HEK293 (cell line): ENCODE measurements at regions not wholly inside any gene's neighbourhood (a gene's known extent, or its start where the extent isn't known, plus 50 kb on each side); places are given as distances from the start of the nearest gene placed in this dataset.

ENCODE experiments used
- CTCF ChIA-PET: fragments of 350-600 bp; formaldehyde crosslinking; extraction: SDS; loops from one replicate; lab custom pipeline; 2021; ENCODE audit warnings: antibody characterized with exemption; lab: Yijun Ruan, JAX
- POLR2A ChIA-PET: fragments of 300-600 bp; formaldehyde crosslinking; extraction: SDS; loops from one replicate; lab custom pipeline; 2020; ENCODE audit warnings: antibody characterized with exemption, inconsistent platforms; lab: Yijun Ruan, JAX
- H3K27ac ChIP-seq: fragments of 200-500 bp; sonication (Bioruptor generic); 2 replicates; pipeline ENCODE4 v1.5.1; 2014; ENCODE audit warnings: low read depth, low read length, control low read depth, inconsistent platforms; ENCODE audit errors: extremely low read depth
- H3K36me3 ChIP-seq, 2 experiments: fragments of 200-500 bp in 1 of 2; sonication (Bioruptor generic) in 1 of 2; 1 replicate in 1 of 2; 2 replicates in 1 of 2; pipeline ENCODE4 v1.5.1; 2014 to 2017; ENCODE audit warnings: inconsistent platforms in 2 of 2, low read length in 2 of 2; ENCODE audit not compliant: control insufficient read depth in 2 of 2, insufficient read depth in 1 of 2
- H3K4me1 ChIP-seq: fragments of 200-500 bp; sonication (Bioruptor generic); 2 replicates; pipeline ENCODE4 v1.5.1; 2014; ENCODE audit warnings: mild to moderate bottlenecking, low read length, inconsistent platforms; ENCODE audit not compliant: control insufficient read depth, insufficient read depth
- H3K4me3 ChIP-seq: 2 replicates; pipeline ENCODE4 v1.5.1; 2011; ENCODE audit warnings: low read depth, mild to moderate bottlenecking, control low read depth, low read length, moderate library complexity
- H3K9me3 ChIP-seq: fragments of 200-500 bp; sonication (Bioruptor generic); 2 replicates; pipeline ENCODE4 v1.5.1; 2014; ENCODE audit warnings: low read depth, low read length, inconsistent platforms; ENCODE audit not compliant: control insufficient read depth, insufficient read depth
- GLI4 ChIP-seq: fragments of 450-650 bp; formaldehyde crosslinking; IDR thresholded peaks from 2 replicates; pipeline ENCODE4 v1.5.1; 2016; ENCODE audit warnings: missing biosample characterization, missing genetic modification characterization
- OSR2 ChIP-seq: fragments of 450-650 bp; formaldehyde crosslinking; IDR thresholded peaks from 2 replicates; pipeline ENCODE4 v1.5.1; 2016; ENCODE audit warnings: missing biosample characterization, missing genetic modification characterization
- PRDM1 ChIP-seq: fragments of 450-650 bp; formaldehyde crosslinking; IDR thresholded peaks from 2 replicates; pipeline ENCODE4; 2016; ENCODE audit warnings: missing biosample characterization, missing genetic modification characterization
- SALL2 ChIP-seq: fragments of 450-650 bp; formaldehyde crosslinking; IDR thresholded peaks from 2 replicates; pipeline ENCODE4 v1.5.0; 2017; ENCODE audit warnings: missing biosample characterization, mild to moderate bottlenecking, missing genetic modification characterization, borderline replicate concordance
- SCRT1 ChIP-seq: fragments of 450-650 bp; formaldehyde crosslinking; IDR thresholded peaks from 2 replicates; pipeline ENCODE4 v1.5.1; 2016; ENCODE audit warnings: missing biosample characterization, missing genetic modification characterization, borderline replicate concordance
- SP2 ChIP-seq: fragments of 450-650 bp; formaldehyde crosslinking; IDR thresholded peaks from 2 replicates; pipeline ENCODE4 v1.5.1; 2016; ENCODE audit warnings: missing biosample characterization, missing genetic modification characterization
- WT1 ChIP-seq: fragments of 450-650 bp; formaldehyde crosslinking; IDR thresholded peaks from 2 replicates; pipeline ENCODE4 v1.5.1; 2016; ENCODE audit warnings: missing biosample characterization, missing genetic modification characterization
- YY1 ChIP-seq: fragments of 450-650 bp; formaldehyde crosslinking; IDR thresholded peaks from 2 replicates; pipeline ENCODE4 v1.5.1; 2018; ENCODE audit warnings: missing biosample characterization, missing genetic modification characterization
- ZBTB8A ChIP-seq: fragments of 450-650 bp; formaldehyde crosslinking; IDR thresholded peaks from 2 replicates; pipeline ENCODE4 v1.5.1; 2016; ENCODE audit warnings: missing biosample characterization, missing genetic modification characterization
- ZNF132 ChIP-seq: fragments of 450-650 bp; formaldehyde crosslinking; IDR thresholded peaks from 2 replicates; pipeline ENCODE4 v1.5.1; 2017; ENCODE audit warnings: missing biosample characterization, missing genetic modification characterization, borderline replicate concordance
- ZNF221 ChIP-seq: fragments of 450-650 bp; formaldehyde crosslinking; IDR thresholded peaks from 2 replicates; pipeline ENCODE4 v1.5.1; 2017; ENCODE audit warnings: missing biosample characterization, missing genetic modification characterization, borderline replicate concordance
- ZNF239 ChIP-seq: fragments of 450-650 bp; formaldehyde crosslinking; IDR thresholded peaks from 2 replicates; pipeline ENCODE4 v1.5.1; 2016; ENCODE audit warnings: missing biosample characterization, missing genetic modification characterization
- ZNF335 ChIP-seq: fragments of 450-650 bp; formaldehyde crosslinking; conservative IDR thresholded peaks from 2 replicates; pipeline ENCODE4 v1.5.1; 2016; ENCODE audit warnings: missing biosample characterization, missing genetic modification characterization
- ZNF416 ChIP-seq: fragments of 450-650 bp; formaldehyde crosslinking; IDR thresholded peaks from 2 replicates; pipeline ENCODE4 v1.5.1; 2016; ENCODE audit warnings: missing biosample characterization, missing genetic modification characterization
- ZNF426 ChIP-seq: fragments of 450-650 bp; formaldehyde crosslinking; IDR thresholded peaks from 2 replicates; pipeline ENCODE4 v1.5.1; 2017; ENCODE audit warnings: missing biosample characterization, missing genetic modification characterization, mild to moderate bottlenecking, inconsistent platforms, moderate library complexity
- ZNF501 ChIP-seq: fragments of 450-650 bp; formaldehyde crosslinking; IDR thresholded peaks from 2 replicates; pipeline ENCODE4 v1.5.1; 2016; ENCODE audit warnings: missing biosample characterization, missing genetic modification characterization
- ZNF514 ChIP-seq: fragments of 450-650 bp; formaldehyde crosslinking; IDR thresholded peaks from 2 replicates; pipeline ENCODE4 v1.5.1; 2016; ENCODE audit warnings: missing biosample characterization, missing genetic modification characterization
- ZNF555 ChIP-seq: fragments of 450-650 bp; formaldehyde crosslinking; conservative IDR thresholded peaks from 2 replicates; pipeline ENCODE4 v1.5.1; 2017; ENCODE audit warnings: missing biosample characterization, mild to moderate bottlenecking, missing genetic modification characterization, inconsistent platforms
- ZNF558 ChIP-seq: fragments of 450-650 bp; formaldehyde crosslinking; IDR thresholded peaks from 2 replicates; pipeline ENCODE4 v1.5.1; 2016; ENCODE audit warnings: missing biosample characterization, missing genetic modification characterization
- ZNF585B ChIP-seq: fragments of 450-650 bp; formaldehyde crosslinking; IDR thresholded peaks from 2 replicates; pipeline ENCODE4 v1.5.1; 2016; ENCODE audit warnings: missing biosample characterization, missing genetic modification characterization
- TF ChIP-seq, protein P1 (sequence below): fragments of 450-650 bp; formaldehyde crosslinking; IDR thresholded peaks from 2 replicates; pipeline ENCODE4 v1.5.1; 2016; ENCODE audit warnings: missing biosample characterization, missing genetic modification characterization
- TF ChIP-seq, protein P2 (sequence below): fragments of 450-650 bp; formaldehyde crosslinking; IDR thresholded peaks from 2 replicates; pipeline ENCODE4 v1.5.1; 2016; ENCODE audit warnings: missing biosample characterization, missing genetic modification characterization

DNA sequence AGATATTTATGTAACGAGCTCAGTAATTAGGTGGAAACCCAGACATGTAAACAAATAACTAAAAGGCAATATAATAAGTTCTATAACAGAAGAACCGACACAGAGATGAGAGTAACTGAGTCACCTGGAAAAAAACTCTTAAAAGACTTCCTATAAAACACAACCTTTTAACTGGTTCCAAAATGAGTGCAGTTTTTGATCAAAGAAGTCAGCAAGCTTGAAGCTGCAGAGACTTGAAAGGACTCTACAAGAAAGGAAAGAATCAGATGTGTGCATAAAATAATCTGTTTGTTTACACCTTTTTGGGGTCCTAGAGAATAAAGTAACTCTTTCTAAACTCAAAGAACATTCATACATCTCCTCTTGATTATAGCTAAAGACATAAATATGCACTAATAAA lies 560.4 kb upstream of the CCDC54 start (continued):
- TF ChIP-seq ZNF555 (tag by site-specific recombination) (no peak), ZNF221 (tag by site-specific recombination) (no peak), SCRT1 (tag by site-specific recombination) (no peak), ZNF585B (no peak), YY1 (no peak), ZNF335 (tag by site-specific recombination) (no peak), SALL2 (tag by site-specific recombination) (no peak)
- TF ChIP-seq, protein P1, sequence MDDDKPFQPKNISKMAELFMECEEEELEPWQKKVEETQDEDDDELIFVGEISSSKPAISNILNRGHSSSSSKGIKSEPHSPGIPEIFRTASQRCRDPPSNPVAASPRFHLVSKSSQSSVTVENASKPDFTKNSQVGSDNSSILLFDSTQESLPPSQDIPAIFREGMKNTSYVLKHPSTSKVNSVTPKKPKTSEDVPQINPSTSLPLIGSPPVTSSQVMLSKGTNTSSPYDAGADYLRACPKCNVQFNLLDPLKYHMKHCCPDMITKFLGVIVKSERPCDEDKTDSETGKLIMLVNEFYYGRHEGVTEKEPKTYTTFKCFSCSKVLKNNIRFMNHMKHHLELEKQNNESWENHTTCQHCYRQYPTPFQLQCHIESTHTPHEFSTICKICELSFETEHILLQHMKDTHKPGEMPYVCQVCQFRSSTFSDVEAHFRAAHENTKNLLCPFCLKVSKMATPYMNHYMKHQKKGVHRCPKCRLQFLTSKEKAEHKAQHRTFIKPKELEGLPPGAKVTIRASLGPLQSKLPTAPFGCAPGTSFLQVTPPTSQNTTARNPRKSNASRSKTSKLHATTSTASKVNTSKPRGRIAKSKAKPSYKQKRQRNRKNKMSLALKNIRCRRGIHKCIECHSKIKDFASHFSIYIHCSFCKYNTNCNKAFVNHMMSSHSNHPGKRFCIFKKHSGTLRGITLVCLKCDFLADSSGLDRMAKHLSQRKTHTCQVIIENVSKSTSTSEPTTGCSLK, result no peak
- TF ChIP-seq, all 188 proteins: peak for 0

DNA sequence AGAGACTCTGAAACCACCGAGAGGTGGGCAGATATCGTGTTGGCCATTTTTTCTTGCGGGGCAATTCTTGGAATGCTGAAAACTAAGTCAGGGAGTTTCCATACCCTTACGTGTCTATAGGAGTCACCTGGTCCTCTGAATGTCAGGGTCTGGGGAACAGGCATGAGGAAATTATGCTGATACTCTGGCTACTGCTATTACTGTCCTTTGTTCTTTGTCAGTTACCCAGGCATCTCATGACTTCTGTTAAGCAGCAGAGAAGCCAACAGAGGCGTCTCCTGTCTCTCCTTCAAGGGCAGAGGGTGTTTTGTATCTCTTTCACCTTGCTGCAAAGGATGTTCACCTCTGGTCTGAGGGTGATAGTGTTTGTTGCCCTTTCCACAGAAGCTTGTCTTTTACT lies 559.5 kb upstream of the CCDC54 start:
- no peaks in the 10 kb centered on the region for H3K4me1 ChIP-seq
- H3K27ac ChIP-seq, result no peak overlapping the region
- H3K36me3 ChIP-seq, result no peaks in the 10 kb centered on the region
- H3K4me3 ChIP-seq, result no peak overlapping the region
- H3K9me3 ChIP-seq, result no peaks in the 10 kb centered on the region
- CTCF ChIA-PET, result interaction anchor here (1.1 kb wide), 1 partner anchor 247 kb away, joined by 4 read pairs; no protein-coding TSS in a partner anchor
- TF ChIP-seq, protein P2, sequence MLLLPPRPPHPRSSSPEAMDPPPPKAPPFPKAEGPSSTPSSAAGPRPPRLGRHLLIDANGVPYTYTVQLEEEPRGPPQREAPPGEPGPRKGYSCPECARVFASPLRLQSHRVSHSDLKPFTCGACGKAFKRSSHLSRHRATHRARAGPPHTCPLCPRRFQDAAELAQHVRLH (tag by site-specific recombination), result no peak
- no peak for TF ChIP-seq ZNF239
- POLR2A ChIA-PET, result no interaction called here

DNA sequence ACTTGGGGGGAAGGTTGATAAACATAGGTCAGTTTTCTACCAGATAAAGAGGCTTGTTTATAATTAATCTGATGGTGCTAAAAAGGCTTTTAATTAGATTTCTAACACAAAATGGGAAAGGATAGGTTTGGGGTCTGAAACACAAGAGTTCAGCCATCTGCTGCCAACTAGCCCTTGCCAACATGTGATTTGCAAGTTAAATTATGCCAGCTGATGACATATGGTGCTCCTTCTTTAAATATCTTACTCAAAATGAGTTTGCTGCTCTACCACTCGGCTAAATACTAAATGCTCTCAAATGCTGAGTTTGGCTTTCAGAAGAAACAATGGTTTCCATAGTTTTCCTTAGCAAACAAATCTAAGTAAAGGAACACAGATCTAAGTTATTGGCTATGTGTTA lies 557.8 kb upstream of the CCDC54 start:
- no peaks in the 10 kb centered on the region for H3K4me1 ChIP-seq
- H3K36me3 ChIP-seq, result no peaks in the 10 kb centered on the region
- H3K4me3 ChIP-seq, result no peak overlapping the region
- TF ChIP-seq ZNF558 (tag by site-specific recombination) (no peak), ZNF416 (tag by site-specific recombination) (no peak), GLI4 (tag by site-specific recombination) (no peak), SP2 (tag by site-specific recombination) (no peak), ZBTB8A (tag by site-specific recombination) (no peak)
- CTCF ChIA-PET, result no interaction called here
- POLR2A ChIA-PET, result no interaction called here
- no peak overlapping the region for H3K27ac ChIP-seq
- H3K9me3 ChIP-seq, result no peaks in the 10 kb centered on the region

DNA sequence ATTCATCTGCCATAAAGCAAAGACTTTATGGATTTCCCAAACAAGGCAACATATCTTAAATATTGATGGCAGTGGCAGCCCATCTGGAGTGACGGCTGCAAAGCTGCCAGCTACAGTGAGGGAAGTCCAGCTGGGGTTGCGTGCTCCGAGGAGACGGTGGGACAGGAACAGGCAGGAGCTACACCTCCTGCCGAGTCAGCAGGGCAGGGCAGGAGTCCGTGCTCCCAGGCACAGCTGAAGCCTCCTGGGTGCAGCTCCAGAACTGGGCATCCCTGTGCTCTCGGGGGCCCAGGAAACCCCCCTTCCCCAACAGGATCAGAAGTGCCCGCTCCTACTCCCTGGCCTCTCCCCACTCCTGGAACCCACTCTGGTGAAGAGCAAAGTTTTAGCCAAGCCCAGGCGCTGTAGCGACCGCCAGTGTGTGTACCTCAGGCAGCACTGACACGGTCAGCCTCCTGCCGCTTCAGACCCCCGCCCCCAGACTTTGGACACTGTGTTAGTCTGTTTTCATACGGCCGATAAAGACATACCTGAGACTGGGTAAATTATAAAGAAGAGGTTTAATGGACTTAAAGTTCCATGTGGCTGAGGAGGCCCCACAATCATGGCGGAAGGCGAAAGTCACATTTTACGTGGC lies 556.4 kb upstream of the CCDC54 start:
- Histone ChIP-seq H3K4me1 (no peaks in the 10 kb centered on the region), H3K27ac (no peak overlapping the region), H3K36me3 (no peaks in the 10 kb centered on the region), H3K9me3 (no peaks in the 10 kb centered on the region), H3K4me3 (no peak overlapping the region)
- POLR2A ChIA-PET, result no interaction called here
- CTCF ChIA-PET, result no interaction called here
- TF ChIP-seq ZNF416 (tag by site-specific recombination) (no peak), WT1 (tag by site-specific recombination) (no peak), ZNF132 (tag by site-specific recombination) (no peak), ZNF501 (no peak), OSR2 (tag by site-specific recombination) (no peak), PRDM1 (tag by site-specific recombination) (no peak), ZNF239 (no peak), ZNF426 (no peak), ZNF514 (no peak)
